Colonic mucosa (tissue), 4 donors: ENCODE measurements at regions not wholly inside any gene's neighbourhood (a gene's known extent, or its start where the extent isn't known, plus 50 kb on each side); places are given as distances from the start of the nearest gene placed in this dataset.

Experiments used
- DNase-seq: peaks from one replicate; pipeline ENCODE4 v3.0.0-alpha.2; 2020
- H3K27ac ChIP-seq: fragments of 200-600 bp; one replicate; pipeline ENCODE4 v1.8.0; 2021
- H3K27me3 ChIP-seq: fragments of 200-600 bp; one replicate; pipeline ENCODE4 v1.8.0; 2021
- H3K36me3 ChIP-seq: fragments of 200-600 bp; one replicate; pipeline ENCODE4 v1.8.0; 2021
- H3K4me1 ChIP-seq: fragments of 200-600 bp; one replicate; pipeline ENCODE4 v1.8.0; 2021; ENCODE audit warnings: mild to moderate bottlenecking
- H3K4me3 ChIP-seq: fragments of 200-600 bp; one replicate; pipeline ENCODE4 v1.8.0; 2021
- H3K9ac ChIP-seq, 2 donors: one replicate each; pipeline ENCODE4 v1.7.0; 2013; ENCODE audit warnings: control low read depth in 2 of 2, low read depth in 2 of 2, low read length in 2 of 2
- H3K9me3 ChIP-seq: fragments of 200-600 bp; one replicate; pipeline ENCODE4 v1.8.0; 2021
- CTCF ChIP-seq: fragments of 200-600 bp; IDR thresholded peaks from one replicate; pipeline ENCODE4 v1.8.0; 2022; ENCODE audit warnings: antibody characterized with exemption, mild to moderate bottlenecking
- intact Hi-C: fragments of 100-400 bp; cut with DNase I; formaldehyde crosslinking; loops from one replicate; pipeline ENCODE4 v1.14.1; 2022
- donor health status: healthy.
- donor health status: DM: no; HTN: no; CAD: no.
- donor health status: DM: no; HTN: no; CAD: no.

- TF ChIP-seq CTCF = no peak
- Histone ChIP-seq H3K36me3 (no peaks in the 10 kb centered on the region), H3K9ac (no peak overlapping the region), H3K4me3 (no peak overlapping the region), H3K4me1 (no peaks in the 10 kb centered on the region), H3K27ac (no peak overlapping the region), H3K9me3 (no peaks in the 10 kb centered on the region), H3K27me3 (no peaks in the 10 kb centered on the region)
- no peak for DNase-seq
- intact Hi-C loops = no loop called here
Observed at GRCh38 chr11:116263019-116263418, 509.8 kb downstream of the BUD13 start.

DNA sequence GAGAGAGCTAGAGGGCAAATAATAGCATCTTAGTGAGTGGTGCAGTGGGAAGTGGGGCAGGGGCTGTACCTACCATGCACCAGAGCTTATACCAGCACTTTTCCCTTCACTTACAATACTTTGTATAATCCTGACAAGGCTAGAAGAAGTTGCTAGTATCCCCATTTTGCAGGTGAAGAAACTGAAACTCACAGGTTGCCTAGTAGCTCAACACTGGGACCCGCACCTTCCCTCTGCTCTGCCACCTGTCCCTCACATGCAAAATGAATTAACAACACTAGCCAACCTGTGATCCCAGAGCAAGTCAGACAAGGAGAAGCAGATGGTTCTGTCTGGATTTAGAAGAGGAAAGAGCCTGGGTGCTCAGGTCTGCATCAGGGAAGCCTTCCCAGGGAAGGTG lies 510.4 kb downstream of the BUD13 start:
- H3K36me3 ChIP-seq = no peaks in the 10 kb centered on the region
- DNase-seq = no peak
- no peak overlapping the region for H3K9ac ChIP-seq
- H3K9me3 ChIP-seq = no peaks in the 10 kb centered on the region
- intact Hi-C loops = no loop called here
- H3K4me1 ChIP-seq = no peaks in the 10 kb centered on the region
- H3K27me3 ChIP-seq = no peaks in the 10 kb centered on the region
- H3K4me3 ChIP-seq = no peak overlapping the region
- no peak for TF ChIP-seq CTCF
- no peak overlapping the region for H3K27ac ChIP-seq

DNA sequence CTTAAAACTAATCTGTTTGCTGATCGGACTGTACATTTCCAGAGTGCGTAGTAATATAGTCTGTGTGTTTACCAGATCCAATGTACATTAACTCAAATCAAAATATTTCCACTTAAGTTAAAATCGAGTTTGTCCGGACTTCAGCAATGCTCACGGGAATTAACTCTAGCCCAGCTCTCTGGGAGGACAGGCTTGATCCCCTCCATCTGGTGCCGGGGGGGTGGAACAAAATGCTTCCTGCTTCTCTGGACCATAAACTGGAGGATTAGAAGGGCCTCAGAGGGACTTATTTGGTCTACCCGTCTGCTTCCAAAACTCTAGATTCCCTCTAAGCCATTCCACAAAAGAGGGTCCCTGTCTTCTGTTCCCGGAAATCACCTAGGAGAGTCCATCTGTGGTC lies 511.2 kb downstream of the BUD13 start:
- Histone ChIP-seq H3K9ac (no peak overlapping the region), H3K27me3 (no peaks in the 10 kb centered on the region)

DNA sequence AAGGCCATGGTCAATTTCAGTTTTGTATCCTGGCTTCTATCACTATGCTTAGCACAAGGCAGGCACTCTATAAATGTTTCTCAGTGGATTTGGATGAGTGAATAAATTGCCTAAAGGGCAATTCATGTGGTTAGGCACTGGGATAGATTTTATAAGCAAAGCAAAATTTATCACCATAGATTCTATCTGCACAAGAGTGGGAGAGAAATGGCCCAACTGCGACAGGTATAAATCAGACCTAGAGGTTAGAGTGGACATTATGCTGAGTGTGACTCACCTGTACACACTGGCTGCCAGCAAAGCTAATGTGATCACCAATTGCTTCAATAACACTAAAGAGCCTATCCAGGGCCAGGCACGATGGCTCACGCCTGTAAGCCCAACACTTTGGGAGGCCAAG lies 514.0 kb downstream of the BUD13 start:
- Histone ChIP-seq H3K27me3 (no peaks in the 10 kb centered on the region), H3K9ac (no peak overlapping the region), H3K27ac (no peak overlapping the region), H3K36me3 (no peaks in the 10 kb centered on the region), H3K4me1 (no peaks in the 10 kb centered on the region), H3K9me3 (no peaks in the 10 kb centered on the region), H3K4me3 (no peak overlapping the region)
- DNase-seq = no peak
- TF ChIP-seq CTCF = no peak
- intact Hi-C loops = no loop called here

More for the DNA sequence above, 511.2 kb downstream of the BUD13 start:
- intact Hi-C loops = no loop called here
- H3K27ac ChIP-seq = no peak overlapping the region
- no peaks in the 10 kb centered on the region for H3K4me1 ChIP-seq
- no peak overlapping the region for H3K4me3 ChIP-seq
- TF ChIP-seq CTCF = no peak
- DNase-seq = no peak
- no peaks in the 10 kb centered on the region for H3K36me3 ChIP-seq
- H3K9me3 ChIP-seq = no peaks in the 10 kb centered on the region

- H3K27me3 ChIP-seq = no peaks in the 10 kb centered on the region
- no peak overlapping the region for H3K27ac ChIP-seq
- no peak for TF ChIP-seq CTCF
- no peaks in the 10 kb centered on the region for H3K9me3 ChIP-seq
- H3K9ac ChIP-seq = no peak overlapping the region
- intact Hi-C loops = no loop called here
- DNase-seq = no peak
- no peaks in the 10 kb centered on the region for H3K4me1 ChIP-seq
- H3K4me3 ChIP-seq = no peak overlapping the region
- no peaks in the 10 kb centered on the region for H3K36me3 ChIP-seq
Observed at GRCh38 chr11:116257883-116258282, 514.9 kb downstream of the BUD13 start.

DNA sequence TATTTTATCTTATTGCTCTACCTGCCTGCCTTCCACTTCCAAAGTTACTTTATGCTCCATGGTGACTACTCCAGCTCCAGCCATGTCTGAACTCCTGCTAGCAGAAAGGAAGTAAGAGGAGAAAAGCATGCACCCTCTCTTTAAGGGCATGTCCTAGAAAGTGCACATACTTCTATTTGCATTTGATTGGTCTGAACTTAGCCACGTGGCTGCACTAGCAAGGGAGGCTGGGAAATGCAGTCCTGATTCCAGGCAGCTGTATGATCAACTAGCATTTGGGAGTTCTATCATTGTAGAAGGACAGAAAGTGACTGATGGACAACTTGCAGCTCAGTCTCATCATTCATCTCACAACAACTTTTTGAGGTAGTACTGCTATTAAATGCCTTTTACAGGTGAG lies 515.7 kb downstream of the BUD13 start:
- Histone ChIP-seq H3K27ac (no peak overlapping the region), H3K36me3 (no peaks in the 10 kb centered on the region), H3K9me3 (no peaks in the 10 kb centered on the region), H3K9ac (no peak overlapping the region), H3K4me1 (no peaks in the 10 kb centered on the region), H3K27me3 (no peaks in the 10 kb centered on the region), H3K4me3 (no peak overlapping the region)
- intact Hi-C loops = no loop called here
- TF ChIP-seq CTCF = no peak
- no peak for DNase-seq
